Naive thymus-derived CD8-positive, alpha-beta T cell (primary cell): ENCODE measurements at regions not wholly inside any gene's neighbourhood (a gene's known extent, or its start where the extent isn't known, plus 50 kb on each side); places are given as distances from the start of the nearest gene placed in this dataset.

Experiments used
- ATAC-seq, 2 donors: fragments of 150-1000 bp; cut with Tn5 transposase in 1 of 2; sonication (Bioruptor Pico), chemical (Tn5 transposase) in 1 of 2; 1 replicate in 1 of 2; 2 replicates in 1 of 2; pipeline ENCODE4 v1.10.0; 2021; ENCODE audit warnings: mild to moderate bottlenecking in 2 of 2, moderate library complexity in 2 of 2
- POLR2A ChIA-PET: fragments of 350-600 bp; sonication (Branson Sonifier 250); formaldehyde crosslinking; loops from one replicate; lab custom pipeline; 2021; ENCODE audit warnings: antibody characterized with exemption; lab: Charles Lee
- DNase-seq, 10 donors: peaks; one replicate each; pipeline versions ENCODE4 v3.0.0 to v3.0.0-alpha.2; 2020 to 2022
- H3K27ac Mint-ChIP-seq, 10 donors: one replicate each; pipeline ENCODE4 v1.8.0; 2020 to 2022; ENCODE audit warnings: mild to moderate bottlenecking in 10 of 10, mixed read lengths in 10 of 10, moderate library complexity in 4 of 10, inconsistent platforms in 1 of 10
- H3K27me3 Mint-ChIP-seq, 5 donors: one replicate each; pipeline ENCODE4 v1.8.0; 2021 to 2022; ENCODE audit warnings: mixed read lengths in 5 of 5
- H3K36me3 Mint-ChIP-seq, 3 donors: one replicate each; pipeline ENCODE4 v1.8.0; 2020 to 2022; ENCODE audit warnings: mixed read lengths in 3 of 3, mild to moderate bottlenecking in 2 of 3, inconsistent platforms in 1 of 3
- H3K4me1 Mint-ChIP-seq, 4 donors: one replicate each; pipeline ENCODE4 v1.8.0; 2021 to 2022; ENCODE audit warnings: mixed read lengths in 4 of 4
- H3K4me3 Mint-ChIP-seq, 10 donors: one replicate each; pipeline ENCODE4 v1.8.0; 2020 to 2022; ENCODE audit warnings: mild to moderate bottlenecking in 10 of 10, mixed read lengths in 10 of 10, moderate library complexity in 6 of 10, inconsistent platforms in 1 of 10
- H3K9me3 Mint-ChIP-seq, 9 donors: one replicate each; pipeline ENCODE4 v1.8.0; 2020 to 2022; ENCODE audit warnings: mixed read lengths in 9 of 9, mild to moderate bottlenecking in 3 of 9, inconsistent platforms in 1 of 9, moderate library complexity in 1 of 9

GRCh38 chr13:62094932-62095331 lies 679.3 kb upstream of the PCDH20 start:
- no peak for ATAC-seq

GRCh38 chr13:62093984-62094780 lies 678.5 kb upstream of the PCDH20 start:
- no peak for DNase-seq
- no peaks in the 10 kb centered on the region for H3K4me1 Mint-ChIP-seq
- H3K36me3 Mint-ChIP-seq = no peaks in the 10 kb centered on the region
- peaks cover 2 to 10% (median 7%) of the 10 kb centered on the region in 9 donors for H3K9me3 Mint-ChIP-seq
- no peak for ATAC-seq
- POLR2A ChIA-PET = no interaction called here
- H3K27ac Mint-ChIP-seq = no peak overlapping the region
- H3K4me3 Mint-ChIP-seq = no peak overlapping the region
- H3K27me3 Mint-ChIP-seq = no peaks in the 10 kb centered on the region

More at GRCh38 chr13:62094932-62095331, 679.3 kb upstream of the PCDH20 start:
- POLR2A ChIA-PET = no interaction called here
- Mint-ChIP-seq H3K27ac (no peak overlapping the region), H3K9me3 (peaks cover under 1 to 10% (median 6%) of the 10 kb centered on the region in 9 donors), H3K4me1 (no peaks in the 10 kb centered on the region), H3K4me3 (no peak overlapping the region), H3K27me3 (no peaks in the 10 kb centered on the region), H3K36me3 (no peaks in the 10 kb centered on the region)
- no peak for DNase-seq

GRCh38 chr13:62092949-62093348 lies 677.3 kb upstream of the PCDH20 start:
- POLR2A ChIA-PET = no interaction called here
- no peaks in the 10 kb centered on the region for H3K4me1 Mint-ChIP-seq
- H3K4me3 Mint-ChIP-seq = no peak overlapping the region

GRCh38 chr13:62092536-62092935 lies 676.9 kb upstream of the PCDH20 start:
- DNase-seq (no peak), ATAC-seq (no peak)
- Mint-ChIP-seq H3K36me3 (no peaks in the 10 kb centered on the region), H3K27me3 (no peaks in the 10 kb centered on the region), H3K4me1 (no peaks in the 10 kb centered on the region), H3K4me3 (no peak overlapping the region), H3K27ac (no peak overlapping the region), H3K9me3 (peaks cover 2 to 16% (median 7%) of the 10 kb centered on the region in 9 donors)
- POLR2A ChIA-PET = no interaction called here

More at GRCh38 chr13:62092949-62093348, 677.3 kb upstream of the PCDH20 start:
- H3K27ac Mint-ChIP-seq = no peak overlapping the region
- H3K36me3 Mint-ChIP-seq = no peaks in the 10 kb centered on the region
- DNase-seq (no peak), ATAC-seq (no peak)
- H3K27me3 Mint-ChIP-seq = no peaks in the 10 kb centered on the region
- H3K9me3 Mint-ChIP-seq = peaks cover 2 to 16% (median 7%) of the 10 kb centered on the region in 9 donors

- DNase-seq (no peak), ATAC-seq (no peak)
- H3K27ac Mint-ChIP-seq = no peak overlapping the region
- no peaks in the 10 kb centered on the region for H3K4me1 Mint-ChIP-seq
- POLR2A ChIA-PET = no interaction called here
- H3K27me3 Mint-ChIP-seq = no peaks in the 10 kb centered on the region
- H3K36me3 Mint-ChIP-seq = no peaks in the 10 kb centered on the region
- peaks cover 0 to 12% (median 3%) of the 10 kb centered on the region in 9 donors for H3K9me3 Mint-ChIP-seq
- no peak overlapping the region for H3K4me3 Mint-ChIP-seq
These were observed 672.5 kb upstream of the PCDH20 start for GRCh38 chr13:62088165-62088564.

GRCh38 chr13:62087124-62087523 lies 671.5 kb upstream of the PCDH20 start:
- peaks cover 0 to 12% (median 3%) of the 10 kb centered on the region in 9 donors for H3K9me3 Mint-ChIP-seq
- no peak overlapping the region for H3K4me3 Mint-ChIP-seq
- POLR2A ChIA-PET = no interaction called here
- DNase-seq (no peak), ATAC-seq (no peak)
- no peaks in the 10 kb centered on the region for H3K4me1 Mint-ChIP-seq
- no peaks in the 10 kb centered on the region for H3K36me3 Mint-ChIP-seq
- H3K27ac Mint-ChIP-seq = no peak overlapping the region
- no peaks in the 10 kb centered on the region for H3K27me3 Mint-ChIP-seq

- POLR2A ChIA-PET = no interaction called here
- no peaks in the 10 kb centered on the region for H3K4me1 Mint-ChIP-seq
- no peak overlapping the region for H3K4me3 Mint-ChIP-seq
- H3K9me3 Mint-ChIP-seq = peaks cover 0 to 12% (median 2%) of the 10 kb centered on the region in 9 donors
- no peak overlapping the region for H3K27ac Mint-ChIP-seq
- H3K27me3 Mint-ChIP-seq = no peaks in the 10 kb centered on the region
- ATAC-seq (no peak), DNase-seq (no peak)
- H3K36me3 Mint-ChIP-seq = no peaks in the 10 kb centered on the region
These were observed 669.9 kb upstream of the PCDH20 start for GRCh38 chr13:62085337-62086229.

GRCh38 chr13:62084728-62085127 lies 669.1 kb upstream of the PCDH20 start:
- Mint-ChIP-seq H3K27ac (no peak overlapping the region), H3K36me3 (no peaks in the 10 kb centered on the region), H3K4me3 (no peak overlapping the region), H3K27me3 (no peaks in the 10 kb centered on the region), H3K9me3 (peaks cover 0 to 11% (median 1%) of the 10 kb centered on the region in 9 donors), H3K4me1 (no peaks in the 10 kb centered on the region)
- POLR2A ChIA-PET = no interaction called here
- ATAC-seq = no peak
- DNase-seq = no peak

GRCh38 chr13:62067821-62068220 lies 652.2 kb upstream of the PCDH20 start:
- H3K9me3 Mint-ChIP-seq = peaks cover 0 to 30% (median 8%) of the 10 kb centered on the region in 9 donors
- H3K36me3 Mint-ChIP-seq = peaks cover 0 to 2% (median 0%) of the 10 kb centered on the region in 3 donors
- no peak for ATAC-seq
- no peaks in the 10 kb centered on the region for H3K27me3 Mint-ChIP-seq
- no peaks in the 10 kb centered on the region for H3K4me1 Mint-ChIP-seq
- POLR2A ChIA-PET = no interaction called here
- no peak overlapping the region for H3K27ac Mint-ChIP-seq
- no peak overlapping the region for H3K4me3 Mint-ChIP-seq
- no peak for DNase-seq

GRCh38 chr13:62065016-62065415 lies 649.4 kb upstream of the PCDH20 start:
- no peak for ATAC-seq
- Mint-ChIP-seq H3K36me3 (peaks cover 0 to 5% (median 0%) of the 10 kb centered on the region in 3 donors), H3K4me3 (no peak overlapping the region), H3K9me3 (peaks cover 0 to 23% (median 5%) of the 10 kb centered on the region in 9 donors), H3K4me1 (no peaks in the 10 kb centered on the region), H3K27ac (no peak overlapping the region), H3K27me3 (no peaks in the 10 kb centered on the region)
- no peak for DNase-seq
- POLR2A ChIA-PET = no interaction called here

GRCh38 chr13:62061751-62062150 lies 646.1 kb upstream of the PCDH20 start:
- Mint-ChIP-seq H3K9me3 (peaks cover 0 to 16% (median 7%) of the 10 kb centered on the region in 9 donors), H3K36me3 (peaks cover 0 to 5% (median 0%) of the 10 kb centered on the region in 3 donors), H3K4me3 (no peak overlapping the region), H3K4me1 (no peaks in the 10 kb centered on the region), H3K27me3 (no peaks in the 10 kb centered on the region), H3K27ac (no peak overlapping the region)
- ATAC-seq (no peak), DNase-seq (no peak)
- POLR2A ChIA-PET = no interaction called here

- Mint-ChIP-seq H3K9me3 (peaks cover 0 to 15% (median 6%) of the 10 kb centered on the region in 9 donors), H3K4me3 (no peak overlapping the region), H3K27me3 (no peaks in the 10 kb centered on the region), H3K4me1 (no peaks in the 10 kb centered on the region), H3K27ac (no peak overlapping the region), H3K36me3 (peaks cover 0 to 5% (median 0%) of the 10 kb centered on the region in 3 donors)
- ATAC-seq (no peak), DNase-seq (no peak)
- POLR2A ChIA-PET = no interaction called here
These were observed 644.9 kb upstream of the PCDH20 start for GRCh38 chr13:62060570-62060969.

GRCh38 chr13:62057286-62057685 lies 641.6 kb upstream of the PCDH20 start:
- no peak for ATAC-seq
- no peak for DNase-seq
- POLR2A ChIA-PET = no interaction called here
- Mint-ChIP-seq H3K9me3 (peaks cover 0 to 6% (median 3%) of the 10 kb centered on the region in 9 donors), H3K36me3 (no peaks in the 10 kb centered on the region), H3K4me3 (no peak overlapping the region), H3K27ac (no peak overlapping the region), H3K27me3 (no peaks in the 10 kb centered on the region), H3K4me1 (no peaks in the 10 kb centered on the region)
